Natural killer cell treated with Interleukin-12 subunit alpha and Interleukin-12 subunit beta and Interleukin-15 and Interleukin-18, amount 100 ng/mL, for 72 hours (primary cell): ENCODE measurements at regions not wholly inside any gene's neighbourhood (a gene's known extent, or its start where the extent isn't known, plus 50 kb on each side); places are given as distances from the start of the nearest gene placed in this dataset.

Experiments
- ATAC-seq, 2 donors: fragments of 150-1000 bp; cut with Tn5 transposase in 1 of 2; sonication (Bioruptor Pico), chemical (Tn5 transposase) in 1 of 2; 2 replicates each; pipeline ENCODE4 v1.10.0; 2021
- DNase-seq: peaks from one replicate; pipeline ENCODE4 v3.0.0; 2022; ENCODE audit warnings: low spot score
- H3K27ac Mint-ChIP-seq, 2 donors: 1 replicate in 1 of 2; 2 replicates in 1 of 2; pipeline ENCODE4 v1.8.0; 2022; ENCODE audit warnings: mixed read lengths in 2 of 2, mild to moderate bottlenecking in 1 of 2, moderate library complexity in 1 of 2
- H3K27me3 Mint-ChIP-seq, 2 donors: 1 replicate in 1 of 2; 2 replicates in 1 of 2; pipeline ENCODE4 v1.8.0; 2022; ENCODE audit warnings: mixed read lengths in 2 of 2
- H3K36me3 Mint-ChIP-seq: one replicate; pipeline ENCODE4 v1.8.0; 2022; ENCODE audit warnings: mixed read lengths
- H3K4me1 Mint-ChIP-seq, 2 donors: 1 replicate in 1 of 2; 2 replicates in 1 of 2; pipeline ENCODE4 v1.8.0; 2022; ENCODE audit warnings: low read depth in 2 of 2, mixed read lengths in 2 of 2, mild to moderate bottlenecking in 1 of 2
- H3K4me3 Mint-ChIP-seq: one replicate; pipeline ENCODE4 v1.8.0; 2022; ENCODE audit warnings: mixed read lengths
- H3K9me3 Mint-ChIP-seq: 2 replicates; pipeline ENCODE4 v1.8.0; 2022; ENCODE audit warnings: mixed read lengths

DNA sequence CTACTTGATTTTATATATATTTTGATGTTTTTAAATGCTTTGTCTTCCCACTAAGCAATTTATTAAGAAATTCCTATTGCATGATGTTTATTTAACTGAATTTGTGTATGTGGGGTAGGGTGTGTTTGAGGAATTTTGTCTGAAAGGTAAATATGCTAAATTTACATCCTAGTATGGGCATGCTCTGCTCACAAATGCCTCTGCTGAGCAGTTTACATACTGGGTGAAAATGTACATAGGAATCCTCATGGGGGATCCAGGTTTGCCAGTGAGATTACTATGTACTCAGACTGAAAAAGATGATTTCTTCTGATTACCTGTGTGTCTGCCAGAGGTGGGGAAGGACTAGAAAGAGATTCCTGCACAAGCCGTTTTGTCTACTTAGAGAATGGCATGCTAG is 126.6 kb downstream of the DISP1 start:
- Mint-ChIP-seq H3K27ac (no peak overlapping the region), H3K4me1 (no peaks in the 10 kb centered on the region), H3K4me3 (no peak overlapping the region), H3K36me3 (no peaks in the 10 kb centered on the region), H3K27me3 (no peaks in the 10 kb centered on the region), H3K9me3 (no peaks in the 10 kb centered on the region)
- no peak for DNase-seq
- no peak for ATAC-seq

DNA sequence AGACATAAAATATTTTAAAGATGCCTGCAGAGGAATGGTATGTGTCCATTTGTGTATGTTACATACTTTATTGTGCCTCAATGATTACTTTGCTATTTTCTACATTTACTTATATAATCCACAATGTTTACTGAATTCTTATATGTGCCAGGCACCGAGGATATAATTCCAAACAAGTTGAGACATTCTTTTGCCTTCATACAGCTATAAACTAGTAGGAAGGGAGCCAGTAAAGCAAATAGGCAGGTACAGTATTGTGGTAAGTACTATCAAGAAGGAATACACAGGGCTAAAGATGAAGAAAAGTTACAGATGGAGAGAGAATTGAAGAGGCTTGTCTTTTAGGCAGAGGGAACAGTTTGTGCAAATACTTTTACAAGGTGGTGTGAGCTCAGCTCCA is 131.6 kb downstream of the DISP1 start:
- Mint-ChIP-seq H3K27ac (no peak overlapping the region), H3K27me3 (no peaks in the 10 kb centered on the region), H3K9me3 (no peaks in the 10 kb centered on the region), H3K4me3 (no peak overlapping the region), H3K36me3 (no peaks in the 10 kb centered on the region), H3K4me1 (peaks cover 0 to 3% of the 10 kb centered on the region in 2 donors)
- DNase-seq (no peak), ATAC-seq (no peak)

DNA sequence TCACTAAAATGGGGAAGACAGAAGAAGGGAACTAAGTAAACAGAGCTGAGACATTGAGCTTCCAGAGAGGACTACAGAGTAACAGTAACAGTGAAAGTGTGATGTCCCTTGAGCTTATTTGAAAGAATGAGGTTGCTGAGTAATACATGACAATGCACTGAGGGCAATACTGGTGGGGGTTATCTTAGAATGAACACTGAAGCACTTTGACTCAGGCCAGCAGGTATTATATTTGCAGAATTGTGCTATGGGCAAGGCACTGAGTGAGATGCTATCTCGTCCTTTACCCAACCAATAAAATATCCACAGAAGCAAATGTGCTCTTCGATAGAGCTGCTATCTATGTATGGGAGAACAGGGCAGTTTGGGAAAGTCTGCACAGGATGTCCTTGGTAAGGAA is 133.2 kb downstream of the DISP1 start:
- H3K27me3 Mint-ChIP-seq = no peaks in the 10 kb centered on the region
- H3K9me3 Mint-ChIP-seq = no peaks in the 10 kb centered on the region
- no peaks in the 10 kb centered on the region for H3K36me3 Mint-ChIP-seq
- H3K4me1 Mint-ChIP-seq = peaks cover 0 to 3% of the 10 kb centered on the region in 2 donors
- no peak overlapping the region for H3K27ac Mint-ChIP-seq
- ATAC-seq (peak in 1 of 2 donors; percentile 52), DNase-seq (no peak)
- H3K4me3 Mint-ChIP-seq = no peak overlapping the region

DNA sequence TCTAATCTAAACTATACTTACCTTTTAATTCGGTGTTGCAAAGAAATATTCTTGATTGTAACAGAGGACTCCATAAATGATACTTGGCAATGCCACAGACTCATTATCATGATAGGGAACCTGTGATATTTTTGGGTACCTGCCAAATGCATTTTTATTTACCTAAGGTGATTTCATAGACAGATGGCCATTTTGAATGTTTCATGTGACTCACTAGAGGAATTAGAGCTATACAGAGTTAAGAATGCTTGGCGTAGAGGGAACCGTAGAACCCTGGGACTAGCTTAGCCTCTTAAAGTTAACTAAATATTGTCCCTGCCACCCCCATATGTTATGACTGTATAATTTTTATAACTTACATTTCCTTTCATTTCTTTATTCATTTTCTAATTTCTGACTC is 136.1 kb downstream of the DISP1 start:
- Mint-ChIP-seq H3K4me3 (no peak overlapping the region), H3K36me3 (no peaks in the 10 kb centered on the region), H3K27ac (no peak overlapping the region), H3K4me1 (peaks cover 0 to 3% of the 10 kb centered on the region in 2 donors), H3K27me3 (no peaks in the 10 kb centered on the region), H3K9me3 (no peaks in the 10 kb centered on the region)
- no peak for ATAC-seq
- no peak for DNase-seq

DNA sequence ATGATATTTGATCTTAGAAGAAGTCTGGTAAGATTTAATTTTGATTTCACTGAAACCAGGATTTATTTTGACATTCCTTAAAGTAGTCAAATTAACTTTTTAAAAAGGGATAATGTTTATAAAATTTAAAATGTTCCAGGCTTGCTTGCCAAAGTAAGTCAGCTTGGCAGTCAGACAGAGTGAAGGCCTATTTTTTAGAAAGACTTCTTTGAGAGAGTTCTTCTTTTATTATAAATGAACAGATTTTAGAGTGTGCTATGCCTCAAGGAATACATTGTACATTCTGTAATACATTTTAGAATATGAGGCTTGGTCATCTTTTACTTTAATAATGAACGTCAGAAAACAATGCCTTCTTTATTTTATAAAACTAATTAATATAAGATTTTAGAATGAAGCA is 138.7 kb downstream of the DISP1 start:
- H3K9me3 Mint-ChIP-seq = no peaks in the 10 kb centered on the region
- no peak overlapping the region for H3K27ac Mint-ChIP-seq
- H3K27me3 Mint-ChIP-seq = no peaks in the 10 kb centered on the region
- no peak overlapping the region for H3K4me3 Mint-ChIP-seq
- DNase-seq = no peak
- H3K36me3 Mint-ChIP-seq = no peaks in the 10 kb centered on the region
- H3K4me1 Mint-ChIP-seq = no peaks in the 10 kb centered on the region
- ATAC-seq = no peak

DNA sequence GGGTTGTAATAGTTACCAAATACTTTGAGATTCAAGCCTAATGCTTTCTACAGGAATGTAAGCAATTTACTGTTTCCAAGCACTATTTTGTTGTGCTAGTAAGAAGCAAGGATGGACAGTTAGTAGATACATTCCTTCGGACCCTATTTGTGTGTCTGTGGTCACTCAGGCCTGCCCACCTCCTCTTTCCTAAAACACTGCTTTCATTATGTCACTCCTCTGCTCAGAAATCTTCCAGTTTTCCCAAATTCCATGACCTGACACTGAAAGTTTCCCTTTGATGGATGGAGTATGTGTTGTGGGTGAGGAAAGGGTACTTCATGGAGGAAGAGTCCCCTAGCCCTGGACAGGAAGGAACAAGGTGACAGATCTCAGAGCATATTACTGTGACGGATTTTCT is 141.1 kb downstream of the DISP1 start:
- H3K36me3 Mint-ChIP-seq = peaks cover 8% of the 10 kb centered on the region
- no peak for DNase-seq
- no peak for ATAC-seq
- no peaks in the 10 kb centered on the region for H3K4me1 Mint-ChIP-seq
- H3K27ac Mint-ChIP-seq = no peak overlapping the region
- H3K9me3 Mint-ChIP-seq = peaks cover 6% of the 10 kb centered on the region
- H3K27me3 Mint-ChIP-seq = no peaks in the 10 kb centered on the region
- H3K4me3 Mint-ChIP-seq = no peak overlapping the region

DNA sequence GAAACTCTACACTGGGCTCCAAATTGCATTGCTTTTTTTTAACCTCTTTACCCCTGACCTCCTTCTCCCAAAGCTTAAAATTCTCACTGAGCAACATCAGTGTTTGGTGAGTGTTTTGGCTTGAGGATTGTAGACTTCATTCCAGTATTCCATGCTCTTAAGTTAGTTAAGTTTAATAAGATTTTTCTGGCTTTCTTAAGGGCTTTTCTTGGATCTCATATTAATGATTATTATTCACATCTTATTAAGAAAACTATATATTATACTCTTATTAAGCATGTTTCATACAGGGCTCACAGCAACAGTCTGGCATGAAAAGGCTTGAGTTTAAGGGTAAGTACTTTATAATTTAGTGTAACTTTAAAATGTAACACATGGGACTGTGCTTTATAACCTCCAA is 141.8 kb downstream of the DISP1 start:
- Mint-ChIP-seq H3K36me3 (peaks cover 8% of the 10 kb centered on the region), H3K9me3 (peaks cover 6% of the 10 kb centered on the region), H3K4me3 (no peak overlapping the region), H3K27me3 (no peaks in the 10 kb centered on the region), H3K4me1 (no peaks in the 10 kb centered on the region), H3K27ac (no peak overlapping the region)
- DNase-seq (no peak), ATAC-seq (no peak)

DNA sequence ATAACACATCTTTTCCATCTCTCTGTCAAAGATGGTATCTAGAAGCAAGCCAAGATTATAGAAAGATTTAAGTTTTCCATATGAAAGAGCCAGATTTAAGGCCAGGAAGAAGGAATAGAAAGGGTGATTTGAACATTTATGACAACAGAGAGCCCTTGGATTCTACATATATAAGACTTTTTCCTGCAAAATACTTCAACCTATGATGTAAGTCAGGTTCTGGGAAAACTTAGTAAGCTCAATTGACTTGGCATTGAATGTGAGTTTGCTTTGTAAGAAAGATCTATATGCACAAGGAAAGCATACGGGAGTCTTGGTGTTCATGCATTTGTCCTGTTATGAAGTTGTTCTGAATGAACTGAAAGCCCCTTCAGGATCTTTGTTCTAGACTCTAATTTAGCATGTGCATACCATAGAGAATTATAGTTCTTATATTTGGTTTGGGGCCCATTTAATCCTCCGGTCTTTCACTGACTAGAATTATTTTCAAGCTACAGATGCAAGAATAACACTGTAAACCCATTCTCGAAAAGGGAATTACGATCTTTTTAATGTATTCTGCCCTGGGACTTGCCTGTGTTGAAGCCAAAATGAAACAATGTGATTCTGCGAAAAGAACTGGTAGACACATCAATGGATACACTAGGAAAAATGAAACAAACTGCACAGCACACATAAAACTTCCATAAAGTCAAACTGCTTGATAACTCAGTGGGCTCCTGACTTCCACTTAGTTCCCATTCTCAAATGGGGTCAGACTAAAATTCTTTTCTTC is 152.8 kb downstream of the DISP1 start:
- H3K27me3 Mint-ChIP-seq = no peaks in the 10 kb centered on the region
- ATAC-seq (no peak), DNase-seq (no peak)
- H3K9me3 Mint-ChIP-seq = no peaks in the 10 kb centered on the region
- H3K4me3 Mint-ChIP-seq = no peak overlapping the region
- H3K36me3 Mint-ChIP-seq = no peaks in the 10 kb centered on the region
- no peaks in the 10 kb centered on the region for H3K4me1 Mint-ChIP-seq
- H3K27ac Mint-ChIP-seq = no peak overlapping the region

DNA sequence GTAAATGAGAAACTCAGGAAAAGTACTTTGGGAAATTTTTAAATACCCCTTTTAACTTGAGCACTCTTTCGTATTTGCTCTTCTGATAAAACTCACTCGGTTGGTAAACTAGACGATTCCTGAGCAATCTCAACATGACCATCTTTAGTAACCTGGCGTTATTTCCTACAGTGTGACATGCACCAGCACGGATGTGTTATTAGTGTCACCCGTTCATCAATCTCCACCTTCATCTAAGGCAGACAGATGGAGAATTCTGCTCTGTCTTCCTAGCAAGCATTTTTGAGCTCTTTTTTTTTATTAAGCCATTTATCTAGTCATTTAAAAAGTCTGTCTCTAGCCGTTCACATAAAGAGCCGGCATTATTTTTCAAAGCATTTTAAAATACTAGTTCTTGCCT is 155.2 kb downstream of the DISP1 start:
- H3K4me3 Mint-ChIP-seq = no peak overlapping the region
- H3K27ac Mint-ChIP-seq = no peak overlapping the region
- no peak for ATAC-seq
- H3K9me3 Mint-ChIP-seq = no peaks in the 10 kb centered on the region
- no peaks in the 10 kb centered on the region for H3K27me3 Mint-ChIP-seq
- no peak for DNase-seq
- peaks cover 9 to 10% of the 10 kb centered on the region in 2 donors for H3K4me1 Mint-ChIP-seq
- H3K36me3 Mint-ChIP-seq = no peaks in the 10 kb centered on the region

DNA sequence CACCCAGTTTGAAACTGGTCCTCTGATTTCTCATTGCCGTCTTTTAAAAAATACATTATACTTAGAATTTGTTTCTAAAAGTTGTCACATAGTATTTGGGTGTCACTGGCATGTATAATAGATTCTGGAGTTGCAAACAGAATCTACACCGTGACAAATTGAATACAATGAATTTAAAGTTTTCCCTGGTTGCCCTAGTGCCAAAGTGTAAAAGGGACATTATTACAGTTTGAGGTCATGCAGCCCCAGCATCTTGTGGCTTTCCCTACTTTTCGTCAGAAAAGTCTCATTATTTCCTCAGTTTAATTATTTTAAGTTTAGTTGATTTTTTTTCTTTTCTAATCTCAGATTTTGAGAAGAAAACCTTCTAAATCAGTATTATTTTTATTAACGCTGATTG is 155.9 kb downstream of the DISP1 start:
- H3K27me3 Mint-ChIP-seq = no peaks in the 10 kb centered on the region
- peaks cover 11 to 15% of the 10 kb centered on the region in 2 donors for H3K4me1 Mint-ChIP-seq
- ATAC-seq (no peak), DNase-seq (no peak)
- H3K36me3 Mint-ChIP-seq = no peaks in the 10 kb centered on the region
- H3K4me3 Mint-ChIP-seq = no peak overlapping the region
- H3K9me3 Mint-ChIP-seq = no peaks in the 10 kb centered on the region
- no peak overlapping the region for H3K27ac Mint-ChIP-seq

DNA sequence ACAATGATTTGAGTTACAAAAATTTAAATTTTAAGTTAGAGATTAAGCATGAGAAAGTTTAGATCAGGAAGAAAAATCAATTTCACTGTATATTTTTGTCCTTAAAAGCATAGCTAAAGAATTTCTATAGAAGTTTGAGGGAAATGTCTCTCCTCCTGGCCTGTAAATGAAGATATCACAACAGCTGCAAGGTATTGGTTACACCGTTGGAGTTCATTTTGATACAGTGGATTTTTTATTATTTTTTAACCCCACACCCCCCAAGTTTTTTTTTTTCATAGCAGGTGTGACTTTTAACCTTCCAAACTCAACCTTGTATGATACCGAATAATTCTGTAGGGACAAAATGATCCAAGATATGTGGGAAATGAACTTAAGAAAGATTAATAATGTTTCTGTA is 156.3 kb downstream of the DISP1 start:
- H3K4me1 Mint-ChIP-seq = peaks cover 11 to 15% of the 10 kb centered on the region in 2 donors
- H3K27ac Mint-ChIP-seq = no peak overlapping the region
- H3K9me3 Mint-ChIP-seq = no peaks in the 10 kb centered on the region
- H3K4me3 Mint-ChIP-seq = no peak overlapping the region
- no peak for ATAC-seq
- DNase-seq = no peak
- no peaks in the 10 kb centered on the region for H3K27me3 Mint-ChIP-seq
- H3K36me3 Mint-ChIP-seq = no peaks in the 10 kb centered on the region

DNA sequence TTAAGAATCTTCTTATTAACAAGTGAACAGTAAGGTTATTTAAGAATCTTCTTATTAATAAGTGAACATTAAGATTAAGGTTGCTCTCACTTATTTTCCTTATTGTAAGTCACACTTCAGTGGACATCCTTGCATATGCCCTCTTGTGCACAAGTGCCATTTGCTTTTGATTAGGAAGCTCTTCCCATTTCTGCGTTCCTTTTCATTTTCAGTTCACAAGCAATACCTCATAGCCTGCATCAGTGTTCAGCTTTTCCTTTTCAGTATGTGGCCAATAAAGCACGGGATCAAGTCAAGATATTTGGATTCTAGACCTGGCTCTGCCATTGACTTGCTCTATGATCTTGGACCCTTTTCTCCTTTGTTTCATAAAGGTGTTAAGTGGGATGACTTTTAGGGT is 158.7 kb downstream of the DISP1 start:
- ATAC-seq (no peak), DNase-seq (no peak)
- Mint-ChIP-seq H3K9me3 (no peaks in the 10 kb centered on the region), H3K27me3 (no peaks in the 10 kb centered on the region), H3K4me1 (peaks cover 11 to 15% of the 10 kb centered on the region in 2 donors), H3K27ac (no peak overlapping the region), H3K36me3 (no peaks in the 10 kb centered on the region), H3K4me3 (no peak overlapping the region)

DNA sequence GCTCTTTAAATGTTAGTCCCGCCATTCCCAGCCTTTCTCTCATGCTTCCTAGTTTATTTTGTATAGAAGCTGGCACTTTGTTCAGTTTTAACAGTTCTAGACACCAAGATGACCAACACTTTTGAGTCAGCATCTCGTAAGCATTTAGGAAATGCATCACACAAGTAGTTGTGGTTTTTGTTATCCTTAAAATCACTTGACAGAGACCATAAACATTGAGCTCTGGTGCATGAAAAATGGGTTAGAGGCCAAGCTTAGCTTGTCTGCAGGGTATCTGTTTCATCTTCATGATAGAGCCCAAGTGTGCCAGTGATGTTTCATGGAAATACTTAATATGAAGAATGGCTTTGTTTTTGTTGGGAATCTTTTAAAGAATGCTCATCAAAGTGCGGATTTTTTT is 159.7 kb downstream of the DISP1 start:
- H3K4me1 Mint-ChIP-seq = peaks cover 11 to 15% of the 10 kb centered on the region in 2 donors
- no peaks in the 10 kb centered on the region for H3K27me3 Mint-ChIP-seq
- ATAC-seq (no peak), DNase-seq (no peak)
- no peaks in the 10 kb centered on the region for H3K9me3 Mint-ChIP-seq
- H3K36me3 Mint-ChIP-seq = no peaks in the 10 kb centered on the region
- H3K4me3 Mint-ChIP-seq = no peak overlapping the region
- H3K27ac Mint-ChIP-seq = no peak overlapping the region

DNA sequence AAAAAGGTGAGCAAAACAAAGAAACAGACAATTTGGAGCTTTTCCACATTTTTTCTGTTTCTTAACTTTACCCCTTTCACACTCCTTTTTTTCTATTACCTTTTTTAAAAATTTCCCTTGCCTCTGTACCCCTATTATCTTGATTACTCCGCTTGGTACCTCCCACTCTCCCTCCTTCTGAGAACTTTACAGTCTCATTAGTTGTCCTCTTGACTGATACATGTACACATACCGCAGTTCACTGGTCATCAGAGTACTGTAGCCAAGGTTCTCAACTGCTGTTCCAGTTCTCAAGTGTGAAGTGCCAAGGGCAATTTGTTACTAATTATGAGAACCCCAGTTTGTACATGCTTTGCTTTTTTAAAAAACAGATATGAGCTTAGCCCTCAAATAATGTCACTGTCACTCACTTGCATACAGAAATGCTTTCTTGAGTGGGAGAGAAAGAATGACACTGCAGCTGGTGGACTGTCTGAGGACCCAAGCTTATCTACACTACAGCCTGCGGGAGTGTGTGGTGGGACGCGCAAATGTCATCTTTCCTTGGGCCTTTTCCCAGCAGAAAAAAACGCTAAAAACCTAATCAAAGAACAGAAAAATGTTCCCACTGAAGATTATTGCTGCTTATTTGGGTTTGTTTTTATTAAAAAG is 160.8 kb downstream of the DISP1 start:
- Mint-ChIP-seq H3K9me3 (no peaks in the 10 kb centered on the region), H3K4me3 (no peak overlapping the region), H3K27me3 (no peaks in the 10 kb centered on the region), H3K36me3 (no peaks in the 10 kb centered on the region), H3K4me1 (peaks cover 11 to 15% of the 10 kb centered on the region in 2 donors), H3K27ac (no peak overlapping the region)
- DNase-seq (no peak), ATAC-seq (no peak)

DNA sequence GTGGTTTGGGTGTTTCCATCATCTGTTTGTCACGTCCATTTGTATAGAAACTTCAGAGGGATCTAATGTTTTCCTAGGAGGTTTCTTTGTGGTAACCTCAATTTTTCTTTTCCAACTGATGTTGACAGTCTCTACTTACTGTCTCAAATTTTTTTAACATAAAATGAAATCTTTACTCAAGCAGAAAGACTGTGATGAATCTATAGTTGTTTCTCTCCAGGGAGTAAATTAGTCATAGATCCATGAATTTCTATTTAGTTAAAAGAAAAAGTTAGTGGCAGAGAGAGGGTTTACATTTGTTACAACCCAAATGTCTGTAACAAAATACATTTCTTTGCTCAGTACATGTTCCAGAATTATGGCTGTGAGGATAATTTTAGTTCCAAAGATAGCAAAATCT is 161.6 kb downstream of the DISP1 start:
- Mint-ChIP-seq H3K9me3 (no peaks in the 10 kb centered on the region), H3K27ac (no peak overlapping the region), H3K27me3 (no peaks in the 10 kb centered on the region), H3K4me3 (no peak overlapping the region), H3K4me1 (peaks cover 11 to 15% of the 10 kb centered on the region in 2 donors), H3K36me3 (no peaks in the 10 kb centered on the region)
- DNase-seq (no peak), ATAC-seq (no peak)
